Memory B cell (primary cell): ENCODE measurements at regions not wholly inside any gene's neighbourhood (a gene's known extent, or its start where the extent isn't known, plus 50 kb on each side); places are given as distances from the start of the nearest gene placed in this dataset.

ENCODE experiments used
- ATAC-seq: fragments of 150-1000 bp; cut with Tn5 transposase; 2 replicates; pipeline ENCODE4 v1.10.0; 2021; ENCODE audit warnings: low read depth, mild to moderate bottlenecking, moderate library complexity
- DNase-seq, 2 donors: peaks; one replicate each; pipeline ENCODE4 v3.0.0; 2022; ENCODE audit warnings: low spot score in 2 of 2
- H3K27ac Mint-ChIP-seq: one replicate; pipeline ENCODE4 v1.8.0; 2022; ENCODE audit warnings: mild to moderate bottlenecking, moderate library complexity, mixed read lengths
- H3K27me3 Mint-ChIP-seq: one replicate; pipeline ENCODE4 v1.8.0; 2022; ENCODE audit warnings: mixed read lengths
- H3K36me3 Mint-ChIP-seq: one replicate; pipeline ENCODE4 v1.8.0; 2022; ENCODE audit warnings: mild to moderate bottlenecking, mixed read lengths
- H3K4me1 Mint-ChIP-seq: one replicate; pipeline ENCODE4 v1.8.0; 2022; ENCODE audit warnings: mixed read lengths
- H3K4me3 Mint-ChIP-seq: one replicate; pipeline ENCODE4 v1.8.0; 2022; ENCODE audit warnings: mild to moderate bottlenecking, moderate library complexity, mixed read lengths
- H3K9me3 Mint-ChIP-seq: one replicate; pipeline ENCODE4 v1.8.0; 2022; ENCODE audit warnings: mixed read lengths

DNA sequence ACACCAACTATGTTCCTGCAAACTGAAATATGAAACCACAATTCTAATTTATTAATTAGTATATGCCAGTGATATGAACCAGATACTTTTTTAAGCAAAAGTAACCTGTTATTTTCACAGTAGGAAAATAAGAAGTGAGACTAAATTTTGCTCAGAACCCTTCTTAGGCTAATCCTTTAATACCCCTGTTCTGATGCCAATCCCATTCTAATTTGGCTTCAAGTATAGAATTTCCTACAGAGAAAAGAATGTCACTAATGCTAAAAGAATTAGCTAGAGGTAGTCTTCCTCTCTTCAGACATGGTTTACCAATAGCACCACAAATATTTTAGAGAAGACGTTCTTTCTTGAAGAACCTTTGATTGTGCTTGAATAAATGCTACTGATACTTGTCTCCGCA lies 758.4 kb downstream of the FLRT2 start:
- no peak overlapping the region for H3K4me3 Mint-ChIP-seq
- no peaks in the 10 kb centered on the region for H3K36me3 Mint-ChIP-seq
- H3K4me1 Mint-ChIP-seq = no peaks in the 10 kb centered on the region
- no peak overlapping the region for H3K27ac Mint-ChIP-seq
- no peak for ATAC-seq
- no peak for DNase-seq
- peaks cover 10% of the 10 kb centered on the region for H3K9me3 Mint-ChIP-seq
- H3K27me3 Mint-ChIP-seq = no peaks in the 10 kb centered on the region

DNA sequence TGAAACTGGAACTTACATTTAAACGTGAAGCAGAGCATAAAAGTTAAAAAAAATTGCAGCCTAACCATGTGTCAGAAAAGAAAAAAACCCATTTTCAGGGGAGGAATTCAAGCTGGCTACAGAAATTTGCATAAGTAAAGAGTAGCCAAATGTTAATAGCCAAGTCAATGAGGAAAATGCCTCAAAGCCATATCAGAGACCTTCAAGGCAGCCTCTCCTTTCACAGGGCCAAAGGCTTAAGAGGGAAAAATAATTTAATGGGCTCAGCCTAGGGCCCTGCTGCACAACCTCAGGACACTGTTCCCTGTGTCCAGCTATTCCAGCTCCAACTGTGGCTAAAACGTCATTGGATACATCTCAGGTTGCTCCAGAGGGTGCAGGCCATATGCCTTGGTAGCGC lies 749.5 kb downstream of the FLRT2 start:
- Mint-ChIP-seq H3K4me3 (no peak overlapping the region), H3K36me3 (no peaks in the 10 kb centered on the region), H3K27me3 (no peaks in the 10 kb centered on the region), H3K9me3 (peaks cover 8% of the 10 kb centered on the region), H3K4me1 (no peaks in the 10 kb centered on the region), H3K27ac (no peak overlapping the region)
- no peak for DNase-seq
- ATAC-seq = no peak

DNA sequence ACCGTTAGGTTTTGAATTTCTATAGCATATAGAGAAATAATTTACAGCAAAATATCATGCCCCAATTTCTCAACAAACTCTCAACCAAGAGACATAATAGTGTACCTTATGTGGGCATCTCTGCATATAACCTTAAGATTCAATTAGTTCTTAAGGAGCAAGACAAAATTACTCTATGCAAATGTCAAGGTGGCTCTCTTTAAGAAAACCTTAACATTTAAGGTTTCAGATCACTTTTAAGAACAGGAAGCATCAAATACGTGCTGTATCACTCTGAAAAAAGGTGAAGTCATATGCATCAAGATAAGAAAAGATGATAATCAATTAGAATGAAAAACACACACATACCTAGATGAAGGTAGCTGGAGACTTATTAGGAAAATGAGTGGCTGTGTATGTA lies 728.0 kb downstream of the FLRT2 start:
- Mint-ChIP-seq H3K36me3 (no peaks in the 10 kb centered on the region), H3K9me3 (peaks cover 5% of the 10 kb centered on the region)
- no peak for ATAC-seq

DNA sequence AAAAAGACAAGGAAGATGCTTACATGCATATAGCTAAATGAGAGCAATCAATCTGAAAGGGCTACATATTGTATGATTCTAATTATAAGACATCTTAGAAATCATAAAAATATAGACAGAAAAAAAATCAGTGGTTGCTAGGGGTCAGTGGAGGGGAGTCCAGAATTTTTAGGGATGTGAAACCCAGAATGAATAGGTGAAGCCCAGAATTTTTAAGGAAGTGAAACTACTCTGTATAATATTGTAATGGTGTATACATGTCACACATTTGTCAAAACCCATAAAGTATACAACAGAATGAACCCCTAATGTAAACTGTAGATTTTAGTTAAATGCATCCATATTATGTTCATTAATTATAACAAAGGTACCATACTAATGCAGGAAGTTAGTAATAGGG lies 713.2 kb downstream of the FLRT2 start:
- Mint-ChIP-seq H3K36me3 (no peaks in the 10 kb centered on the region), H3K27me3 (no peaks in the 10 kb centered on the region), H3K9me3 (peaks cover 2% of the 10 kb centered on the region), H3K27ac (no peak overlapping the region), H3K4me1 (peaks cover 3% of the 10 kb centered on the region), H3K4me3 (no peak overlapping the region)
- DNase-seq = peak in 1 of 2 donors; percentile 0
- ATAC-seq = peak; percentile 78

More for the DNA sequence above, 728.0 kb downstream of the FLRT2 start:
- H3K27me3 Mint-ChIP-seq = no peaks in the 10 kb centered on the region
- no peak overlapping the region for H3K27ac Mint-ChIP-seq
- no peaks in the 10 kb centered on the region for H3K4me1 Mint-ChIP-seq
- H3K4me3 Mint-ChIP-seq = no peak overlapping the region
- no peak for DNase-seq

DNA sequence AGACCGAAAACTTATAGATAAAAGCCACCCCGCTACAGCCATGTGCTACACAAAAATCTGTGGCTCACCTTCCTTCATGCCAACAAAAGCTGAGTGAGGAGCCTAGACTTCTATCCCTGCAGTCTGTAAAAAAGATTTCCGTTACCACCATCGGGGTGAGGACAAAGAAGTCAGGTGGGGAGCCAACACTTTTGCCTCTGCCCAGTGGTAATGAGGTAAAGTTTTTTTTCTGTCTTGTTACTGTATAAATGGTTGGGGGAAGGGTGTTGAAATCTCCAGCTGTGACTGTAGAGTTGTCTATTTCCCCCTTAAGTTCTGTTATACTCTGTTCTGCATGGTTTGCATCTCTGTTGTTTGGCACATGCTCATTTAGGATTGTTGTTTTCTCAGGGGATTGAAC lies 707.8 kb downstream of the FLRT2 start:
- Mint-ChIP-seq H3K36me3 (no peaks in the 10 kb centered on the region), H3K9me3 (peaks cover 8% of the 10 kb centered on the region), H3K4me1 (no peaks in the 10 kb centered on the region), H3K27ac (no peak overlapping the region), H3K27me3 (no peaks in the 10 kb centered on the region), H3K4me3 (no peak overlapping the region)
- DNase-seq (no peak), ATAC-seq (no peak)

DNA sequence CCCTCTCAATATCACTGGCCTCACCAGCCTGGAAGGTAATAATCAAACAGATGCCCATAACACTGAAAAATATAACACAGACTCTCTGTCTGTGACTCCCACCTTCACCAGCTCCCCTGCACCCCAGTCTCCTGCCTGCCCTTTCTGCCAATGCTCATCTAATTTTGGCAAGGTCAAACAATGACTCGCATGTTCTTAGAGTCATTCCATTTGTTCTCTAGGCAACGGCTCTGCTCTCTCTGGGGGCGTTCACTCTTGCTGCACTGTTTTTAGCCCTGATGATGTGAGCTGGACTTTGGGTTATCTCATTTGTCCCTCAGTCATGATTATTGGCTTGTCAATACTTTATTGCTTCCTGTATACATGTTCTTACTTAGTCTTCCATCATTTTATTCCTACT lies 691.8 kb downstream of the FLRT2 start:
- Mint-ChIP-seq H3K4me3 (no peak overlapping the region), H3K36me3 (no peaks in the 10 kb centered on the region), H3K4me1 (no peaks in the 10 kb centered on the region), H3K9me3 (peaks cover 9% of the 10 kb centered on the region), H3K27me3 (no peaks in the 10 kb centered on the region), H3K27ac (no peak overlapping the region)
- ATAC-seq = no peak
- DNase-seq = no peak

DNA sequence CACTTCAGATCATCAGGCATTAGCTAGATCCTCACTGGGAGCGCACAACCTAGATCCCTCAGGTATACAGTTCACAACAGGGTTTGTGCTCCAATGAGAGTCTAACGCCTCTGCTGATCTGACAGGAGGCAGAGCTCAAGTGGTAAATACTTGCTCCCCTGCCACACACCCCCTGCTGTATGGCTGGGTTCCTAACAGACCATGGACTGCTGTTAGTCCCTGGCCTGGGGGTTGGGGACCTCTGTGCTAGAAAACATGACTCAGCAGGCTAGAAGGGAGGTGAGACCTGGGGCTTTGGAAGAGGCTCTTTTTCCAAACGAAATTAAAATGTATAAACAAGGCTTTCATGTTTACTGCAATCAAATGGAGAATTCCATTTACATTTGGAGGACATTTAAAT lies 691.1 kb downstream of the FLRT2 start:
- Mint-ChIP-seq H3K36me3 (no peaks in the 10 kb centered on the region), H3K27me3 (no peaks in the 10 kb centered on the region), H3K4me1 (no peaks in the 10 kb centered on the region), H3K4me3 (no peak overlapping the region), H3K27ac (no peak overlapping the region), H3K9me3 (peaks cover 5% of the 10 kb centered on the region)
- no peak for ATAC-seq
- DNase-seq = no peak

DNA sequence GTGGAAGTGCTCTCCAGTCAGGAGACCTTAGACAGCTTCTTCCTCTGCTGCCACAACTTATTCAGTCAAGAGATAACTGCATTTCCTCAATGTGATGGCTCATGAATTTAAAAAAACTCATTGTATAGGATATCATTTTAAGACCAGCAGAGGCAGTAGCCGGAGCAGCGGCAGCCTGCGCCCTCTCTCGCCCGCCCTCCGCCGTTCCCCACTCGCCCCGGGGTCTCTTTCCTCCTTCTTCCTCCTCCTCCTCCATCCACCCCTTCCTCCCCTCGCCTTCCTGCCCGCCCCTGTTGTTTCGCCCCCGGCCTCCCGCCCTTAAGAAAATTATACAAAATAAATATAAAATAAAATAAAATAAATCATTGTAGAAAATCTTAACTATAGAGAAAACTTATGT lies 687.6 kb downstream of the FLRT2 start:
- DNase-seq = no peak
- H3K27me3 Mint-ChIP-seq = no peaks in the 10 kb centered on the region
- peaks cover 6% of the 10 kb centered on the region for H3K9me3 Mint-ChIP-seq
- no peak for ATAC-seq
- H3K4me1 Mint-ChIP-seq = no peaks in the 10 kb centered on the region
- H3K4me3 Mint-ChIP-seq = no peak overlapping the region
- no peaks in the 10 kb centered on the region for H3K36me3 Mint-ChIP-seq
- H3K27ac Mint-ChIP-seq = no peak overlapping the region

DNA sequence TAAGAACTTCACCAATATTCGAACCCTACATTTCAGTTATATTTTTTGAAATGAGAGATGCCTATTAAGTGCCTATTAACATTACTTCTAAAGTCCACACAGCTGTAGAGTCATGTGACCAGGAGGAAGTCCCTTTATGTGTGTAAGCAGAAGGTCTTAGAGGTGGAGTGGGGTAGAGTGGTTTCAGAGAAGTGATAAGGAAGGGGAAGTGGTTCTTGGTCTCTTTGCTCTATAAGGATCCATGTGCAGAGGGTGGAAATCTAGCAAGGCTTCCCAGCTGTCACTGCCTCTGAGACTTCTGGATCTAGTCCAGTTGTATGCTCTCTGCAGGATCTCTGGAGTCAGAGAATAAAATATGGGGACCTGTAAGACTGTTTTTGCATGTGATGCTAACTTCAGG lies 673.9 kb downstream of the FLRT2 start:
- no peaks in the 10 kb centered on the region for H3K36me3 Mint-ChIP-seq
- H3K27me3 Mint-ChIP-seq = no peaks in the 10 kb centered on the region
- no peaks in the 10 kb centered on the region for H3K4me1 Mint-ChIP-seq
- H3K27ac Mint-ChIP-seq = no peak overlapping the region
- ATAC-seq (no peak), DNase-seq (no peak)
- peaks cover 2% of the 10 kb centered on the region for H3K9me3 Mint-ChIP-seq
- H3K4me3 Mint-ChIP-seq = no peak overlapping the region

DNA sequence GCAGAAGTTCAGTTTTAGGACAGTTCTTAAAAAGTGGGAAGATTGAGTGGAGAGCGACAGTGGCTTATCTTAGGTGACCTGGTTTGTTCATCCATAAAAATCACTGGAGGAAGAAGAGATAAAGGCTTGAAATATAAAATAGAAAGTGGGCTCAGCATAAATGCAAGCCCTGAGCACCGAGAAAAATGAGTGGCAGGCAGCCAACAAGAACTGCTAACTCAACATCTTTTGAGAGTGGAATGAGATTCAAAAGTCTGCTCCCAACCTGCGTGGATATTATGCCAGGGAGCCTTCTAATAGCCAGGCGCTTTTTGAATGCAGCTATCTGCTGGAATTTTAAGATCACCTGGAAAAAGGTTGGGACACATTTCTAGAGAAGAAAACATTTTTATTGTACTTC lies 666.5 kb downstream of the FLRT2 start:
- H3K4me3 Mint-ChIP-seq = no peak overlapping the region
- DNase-seq (no peak), ATAC-seq (no peak)
- no peaks in the 10 kb centered on the region for H3K36me3 Mint-ChIP-seq
- no peak overlapping the region for H3K27ac Mint-ChIP-seq
- H3K27me3 Mint-ChIP-seq = no peaks in the 10 kb centered on the region
- H3K9me3 Mint-ChIP-seq = peaks cover 3% of the 10 kb centered on the region
- H3K4me1 Mint-ChIP-seq = no peaks in the 10 kb centered on the region

DNA sequence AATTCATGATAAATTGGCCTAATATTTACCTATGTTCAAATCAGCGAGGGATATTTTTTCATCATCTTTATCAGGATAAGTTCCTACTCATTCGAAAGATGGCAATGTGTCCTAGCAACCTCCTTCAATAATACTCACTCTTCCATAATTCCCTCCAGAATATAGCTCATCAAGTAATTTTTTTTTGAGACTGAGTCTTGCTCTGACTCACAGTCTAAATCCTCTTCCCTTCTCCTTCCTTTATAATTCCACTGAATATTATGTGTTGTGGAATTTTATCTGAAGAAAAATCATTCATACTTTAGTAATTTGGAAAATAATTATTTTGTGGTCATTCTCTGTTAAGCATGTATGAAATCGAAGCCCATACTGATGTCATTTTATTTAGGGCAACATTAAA lies 663.8 kb downstream of the FLRT2 start:
- no peaks in the 10 kb centered on the region for H3K4me1 Mint-ChIP-seq
- no peaks in the 10 kb centered on the region for H3K27me3 Mint-ChIP-seq
- ATAC-seq = no peak
- H3K4me3 Mint-ChIP-seq = no peak overlapping the region
- no peak for DNase-seq
- no peak overlapping the region for H3K27ac Mint-ChIP-seq
- H3K36me3 Mint-ChIP-seq = no peaks in the 10 kb centered on the region
- peaks cover 4% of the 10 kb centered on the region for H3K9me3 Mint-ChIP-seq

DNA sequence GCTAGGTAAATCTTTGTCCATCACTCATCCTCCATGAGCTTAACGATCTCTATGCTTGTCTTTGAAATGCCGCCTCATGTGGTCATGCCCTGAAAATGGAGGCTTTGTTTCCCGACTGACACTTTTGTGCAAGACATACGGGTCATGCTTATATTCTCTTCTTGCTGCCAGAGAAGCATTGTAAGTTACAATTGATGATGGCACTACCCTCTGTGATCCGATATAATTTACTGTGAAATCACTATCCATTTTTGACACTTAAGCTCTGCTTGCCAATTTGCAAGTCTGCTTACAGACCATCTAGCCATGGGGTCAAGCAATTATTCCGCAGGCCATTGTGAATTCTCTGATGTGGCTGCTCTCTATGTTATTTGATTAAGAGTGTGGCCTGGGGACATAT lies 650.0 kb downstream of the FLRT2 start:
- no peak overlapping the region for H3K4me3 Mint-ChIP-seq
- no peak overlapping the region for H3K27ac Mint-ChIP-seq
- no peaks in the 10 kb centered on the region for H3K27me3 Mint-ChIP-seq
- H3K36me3 Mint-ChIP-seq = no peaks in the 10 kb centered on the region
- peaks cover 9% of the 10 kb centered on the region for H3K9me3 Mint-ChIP-seq
- no peaks in the 10 kb centered on the region for H3K4me1 Mint-ChIP-seq
- DNase-seq (no peak), ATAC-seq (no peak)

DNA sequence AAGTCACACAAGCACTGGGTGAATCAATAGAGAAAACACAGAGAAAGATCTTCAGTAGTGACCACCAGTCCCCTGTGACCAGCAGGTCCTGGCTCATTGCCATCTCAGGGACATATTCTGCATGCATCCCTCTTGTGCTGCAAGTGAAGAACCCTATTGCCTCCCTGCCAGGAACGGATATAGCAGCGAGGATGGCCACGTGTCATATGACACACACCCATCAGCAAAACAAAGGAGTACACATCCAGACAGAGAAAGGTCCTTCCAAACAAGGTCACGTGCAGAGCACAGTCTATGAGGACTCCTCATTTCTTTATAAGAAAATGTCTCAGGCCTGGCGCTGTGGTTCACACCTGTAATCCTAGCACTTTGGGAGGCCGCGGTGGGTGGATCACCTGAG lies 638.4 kb downstream of the FLRT2 start:
- Mint-ChIP-seq H3K36me3 (no peaks in the 10 kb centered on the region), H3K27ac (no peak overlapping the region), H3K4me1 (no peaks in the 10 kb centered on the region), H3K9me3 (peaks cover 11% of the 10 kb centered on the region), H3K4me3 (no peak overlapping the region), H3K27me3 (peaks cover 1% of the 10 kb centered on the region)
- no peak for ATAC-seq
- no peak for DNase-seq

DNA sequence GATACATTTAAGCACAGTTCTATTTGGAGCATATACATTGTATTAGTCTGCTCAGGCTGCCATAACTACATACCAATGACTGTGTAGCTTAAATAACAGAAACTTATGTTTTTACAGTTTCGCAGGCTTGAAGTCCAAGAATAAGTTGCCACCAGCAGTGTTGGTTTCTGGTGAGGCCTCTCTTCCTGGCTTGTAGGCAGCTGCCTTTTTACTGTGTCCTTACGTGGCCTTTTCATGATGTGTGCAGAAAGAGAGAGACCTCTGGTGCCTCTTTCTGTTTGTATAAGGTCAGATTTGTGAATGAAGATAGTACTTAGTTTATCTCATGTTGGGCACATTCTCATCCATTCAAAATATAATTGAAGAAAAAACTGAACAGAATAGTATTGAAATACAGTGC lies 636.6 kb downstream of the FLRT2 start:
- DNase-seq (no peak), ATAC-seq (no peak)
- Mint-ChIP-seq H3K36me3 (no peaks in the 10 kb centered on the region), H3K4me3 (no peak overlapping the region), H3K27ac (no peak overlapping the region), H3K4me1 (no peaks in the 10 kb centered on the region), H3K9me3 (peaks cover 11% of the 10 kb centered on the region), H3K27me3 (peaks cover 1% of the 10 kb centered on the region)

DNA sequence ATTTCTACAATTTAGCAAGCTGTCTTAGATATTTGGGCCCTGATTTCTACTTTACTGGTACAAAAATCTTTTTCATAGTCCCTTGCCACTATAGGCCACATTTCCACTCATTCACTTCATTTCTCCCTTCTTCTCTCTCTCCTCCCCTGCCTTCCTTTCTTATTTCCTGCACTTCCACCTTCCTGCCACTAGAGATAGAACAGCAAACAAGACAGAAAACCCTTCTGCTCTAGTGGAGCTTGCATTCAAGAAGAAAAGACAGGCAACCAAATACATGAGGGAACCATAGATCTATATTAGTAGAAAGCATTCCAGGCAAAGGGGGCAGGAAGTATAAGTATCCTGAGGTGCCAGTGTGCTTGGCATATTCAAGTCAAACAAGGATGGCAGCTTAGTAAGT lies 623.5 kb downstream of the FLRT2 start:
- Mint-ChIP-seq H3K9me3 (peaks cover 5% of the 10 kb centered on the region), H3K27me3 (no peaks in the 10 kb centered on the region), H3K36me3 (no peaks in the 10 kb centered on the region), H3K27ac (no peak overlapping the region), H3K4me1 (no peaks in the 10 kb centered on the region), H3K4me3 (no peak overlapping the region)
- ATAC-seq (no peak), DNase-seq (no peak)

DNA sequence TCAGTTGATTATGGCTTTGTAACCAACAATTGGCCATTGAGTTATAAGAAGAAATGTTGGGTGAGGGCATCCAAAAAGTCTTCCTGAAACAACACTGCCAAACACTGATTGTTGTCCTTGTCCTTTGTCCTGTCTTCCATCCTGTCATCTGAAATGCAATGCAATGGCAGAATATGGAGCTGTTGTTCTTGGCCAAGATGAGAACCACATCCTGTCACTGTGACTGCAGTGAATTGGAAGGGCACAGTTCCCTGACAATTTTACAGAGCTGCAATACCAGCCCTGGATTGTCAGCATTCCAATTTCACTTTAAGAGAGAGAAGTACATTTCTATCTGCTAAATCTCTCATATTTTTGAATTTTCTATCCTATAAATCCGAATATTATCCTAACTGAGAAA lies 613.3 kb downstream of the FLRT2 start:
- H3K4me1 Mint-ChIP-seq = no peaks in the 10 kb centered on the region
- no peaks in the 10 kb centered on the region for H3K27me3 Mint-ChIP-seq
- DNase-seq (no peak), ATAC-seq (no peak)
- peaks cover 8% of the 10 kb centered on the region for H3K9me3 Mint-ChIP-seq
- no peak overlapping the region for H3K4me3 Mint-ChIP-seq
- no peaks in the 10 kb centered on the region for H3K36me3 Mint-ChIP-seq
- H3K27ac Mint-ChIP-seq = no peak overlapping the region
